Keratinocyte (primary cell): ENCODE measurements at regions not wholly inside any gene's neighbourhood (a gene's known extent, or its start where the extent isn't known, plus 50 kb on each side); places are given as distances from the start of the nearest gene placed in this dataset.
A peak's percentile ranks its signal among the peaks of the same experiment; 100 is the strongest.

Experiments used
- DNase-seq: peaks from one replicate; pipeline ENCODE4 v3.0.0-alpha.2; 2011; ENCODE audit warnings: low read depth, missing footprints, low spot score
- FAIRE-seq: peaks from 2 replicates; lab custom pipeline; 2011; peaks lifted over from hg19 to GRCh38; lab: Jason Lieb, UNC
- H2AFZ ChIP-seq: 2 replicates; pipeline ENCODE4 v1.6.0; 2012; ENCODE audit warnings: low read length, control low read depth, inconsistent platforms; ENCODE audit not compliant: control insufficient read depth
- H3K27ac ChIP-seq: 2 replicates; pipeline ENCODE4 v1.5.1; 2011; ENCODE audit warnings: low read length; ENCODE audit not compliant: control insufficient read depth, insufficient read depth
- H3K27me3 ChIP-seq: 3 replicates; pipeline ENCODE4 v1.6.0; 2011; ENCODE audit warnings: low read length; ENCODE audit not compliant: control insufficient read depth, insufficient read depth; ENCODE audit errors: extremely low read depth
- H3K36me3 ChIP-seq, 2 experiments: 2 replicates in 1 of 2; 3 replicates in 1 of 2; pipeline ENCODE4 v1.5.1; 2011; ENCODE audit warnings: low read length in 2 of 2, mild to moderate bottlenecking in 1 of 2; ENCODE audit not compliant: control insufficient read depth in 2 of 2, insufficient read depth in 2 of 2; ENCODE audit errors: extremely low read depth in 1 of 2
- H3K4me1 ChIP-seq: 3 replicates; pipeline ENCODE4 v1.5.1; 2011; ENCODE audit warnings: low read length; ENCODE audit not compliant: control insufficient read depth, insufficient read depth; ENCODE audit errors: extremely low read depth
- H3K4me2 ChIP-seq: 3 replicates; pipeline ENCODE4 v1.6.0; 2011; ENCODE audit warnings: low read depth, low read length; ENCODE audit not compliant: control insufficient read depth, insufficient read depth; ENCODE audit errors: extremely low read depth
- H3K4me3 ChIP-seq, 3 experiments: fragments of 200-600 bp in 1 of 3; sonication (generic) in 1 of 3; 2 replicates in 2 of 3; 3 replicates in 1 of 3; pipeline ENCODE4 v1.5.1; 2011 to 2016; ENCODE audit warnings: low read length in 3 of 3, mild to moderate bottlenecking in 3 of 3, control low read depth in 2 of 3, inconsistent platforms in 1 of 3, low read depth in 1 of 3, mixed read lengths in 1 of 3, mixed run types in 1 of 3, moderate library complexity in 1 of 3; ENCODE audit not compliant: control insufficient read depth in 2 of 3, insufficient read depth in 2 of 3; ENCODE audit errors: extremely low read depth in 1 of 3
- H3K79me2 ChIP-seq: 2 replicates; pipeline ENCODE4 v1.6.0; 2012; ENCODE audit warnings: low read length; ENCODE audit not compliant: control insufficient read depth, insufficient read depth
- H3K9ac ChIP-seq: 3 replicates; pipeline ENCODE4 v1.6.0; 2011; ENCODE audit warnings: low read length; ENCODE audit not compliant: control insufficient read depth, insufficient read depth; ENCODE audit errors: extremely low read depth
- H3K9me1 ChIP-seq: 3 replicates; pipeline ENCODE4 v1.6.0; 2011; ENCODE audit warnings: low read length; ENCODE audit not compliant: control insufficient read depth, insufficient read depth; ENCODE audit errors: extremely low read depth
- H3K9me3 ChIP-seq: 2 replicates; pipeline ENCODE4 v1.5.1; 2012; ENCODE audit warnings: low read depth, low read length; ENCODE audit not compliant: control insufficient read depth
- H4K20me1 ChIP-seq: 3 replicates; pipeline ENCODE4 v1.6.0; 2011; ENCODE audit warnings: low read length; ENCODE audit not compliant: control insufficient read depth, insufficient read depth; ENCODE audit errors: extremely low read depth
- CTCF ChIP-seq, 3 experiments: IDR thresholded peaks in 1 of 3; conservative IDR thresholded peaks in 1 of 3; optimal IDR thresholded peaks in 1 of 3; 2 replicates in 2 of 3; 3 replicates in 1 of 3; pipeline versions ENCODE3 to v1.5.1; 2011; ENCODE audit warnings: low read length in 3 of 3, mild to moderate bottlenecking in 3 of 3, moderate library complexity in 2 of 3, control low read depth in 1 of 3, inconsistent platforms in 1 of 3; ENCODE audit not compliant: insufficient read depth in 2 of 3; ENCODE audit errors: extremely low read depth in 1 of 3
- EZH2 ChIP-seq: IDR thresholded peaks from one replicate; pipeline ENCODE4 v1.6.1; 2012; ENCODE audit warnings: inconsistent platforms, mild to moderate bottlenecking, low read length, moderate library complexity
- dilution Hi-C: fragments of 300-500 bp; cut with MboI; formaldehyde crosslinking; loops from one replicate; pipeline ENCODE4 v1.7.0; 2020; ENCODE audit warnings: low sequenced_read_pairs; ENCODE audit not compliant: extremely low pct_ligation_motif_present

- Histone ChIP-seq H3K27me3 (no peaks in the 10 kb centered on the region), H3K4me2 (no peak overlapping the region), H2AFZ (no peak overlapping the region), H3K9me1 (no peaks in the 10 kb centered on the region), H3K9ac (no peak overlapping the region), H3K36me3 (no peaks in the 10 kb centered on the region), H3K9me3 (no peaks in the 10 kb centered on the region), H3K27ac (no peak overlapping the region), H3K4me1 (peaks cover 5% of the 10 kb centered on the region), H3K79me2 (no peaks in the 10 kb centered on the region), H3K4me3 (no peak overlapping the region), H4K20me1 (no peaks in the 10 kb centered on the region)
- FAIRE-seq, result no peak
- dilution Hi-C loops, result no loop called here
- TF ChIP-seq CTCF (optimal IDR thresholded peaks at IDR 0.05 in 1 of 3, IDR thresholded peaks at IDR 0.05 in 1 of 3, conservative IDR thresholded peaks at IDR 0.05 in 1 of 3; ENCODE audit: extremely low read depth in 1 of 3, insufficient read depth in 2 of 3, low read length in 3 of 3), result no peak
- TF ChIP-seq EZH2, result no peak
- DNase-seq, result no peak
These were observed 331.6 kb upstream of the FANCL start for GRCh38 chr2:58572731-58573130.

DNA sequence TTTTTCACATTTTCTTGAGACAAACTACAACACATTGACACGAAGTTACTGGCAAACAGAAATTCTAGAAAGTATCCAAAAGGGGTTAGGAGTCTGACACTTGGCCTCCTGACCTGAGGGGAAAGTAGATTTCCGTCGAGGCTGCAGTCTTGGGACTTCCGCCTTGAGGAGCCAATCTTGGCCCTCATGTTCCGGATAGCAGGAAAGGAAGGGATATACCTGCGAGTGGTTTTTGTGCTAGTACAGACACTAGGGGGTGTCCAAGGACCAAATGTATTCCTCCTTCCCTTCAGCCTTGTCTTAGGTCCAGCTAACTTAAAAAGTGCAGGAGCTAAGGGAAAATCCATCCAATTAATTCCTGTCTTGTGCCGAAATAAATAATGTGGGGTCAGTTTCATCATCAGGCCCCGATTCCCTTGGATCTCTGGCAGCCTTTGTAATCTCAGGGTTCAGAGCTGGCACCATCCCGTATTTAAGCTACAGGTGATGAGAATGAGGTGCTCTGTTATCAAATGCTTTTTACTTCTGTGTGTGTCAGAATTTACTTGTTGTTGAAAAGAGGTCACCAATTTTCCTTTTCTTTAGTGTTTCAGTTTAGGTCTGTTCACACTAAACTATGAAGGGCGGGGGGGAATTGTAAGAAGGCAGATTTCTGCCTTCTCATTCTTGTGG is 330.2 kb upstream of the FANCL start:
- no peak overlapping the region for H3K27ac ChIP-seq
- H3K9ac ChIP-seq, result no peak overlapping the region
- H3K27me3 ChIP-seq, result no peaks in the 10 kb centered on the region
- no peaks in the 10 kb centered on the region for H3K36me3 ChIP-seq
- peak overlapping the region; percentile 82 for H2AFZ ChIP-seq
- H3K79me2 ChIP-seq, result no peaks in the 10 kb centered on the region
- peak; percentile 93 for FAIRE-seq
- TF ChIP-seq EZH2 (no peak), CTCF (optimal IDR thresholded peaks at IDR 0.05 in 1 of 3, IDR thresholded peaks at IDR 0.05 in 1 of 3, conservative IDR thresholded peaks at IDR 0.05 in 1 of 3; ENCODE audit: extremely low read depth in 1 of 3, insufficient read depth in 2 of 3, low read length in 3 of 3) (peak; percentile 81 to 85 (median 83))
- no peaks in the 10 kb centered on the region for H3K9me1 ChIP-seq
- no peak overlapping the region for H3K4me3 ChIP-seq
- peak; percentile 25 for DNase-seq
- H3K4me2 ChIP-seq, result no peak overlapping the region
- H4K20me1 ChIP-seq, result no peaks in the 10 kb centered on the region
- dilution Hi-C loops, result no loop called here
- peaks cover 5% of the 10 kb centered on the region for H3K4me1 ChIP-seq
- H3K9me3 ChIP-seq, result no peaks in the 10 kb centered on the region
